AG08395 (cell line): ENCODE measurements at regions not wholly inside any gene's neighbourhood (a gene's known extent, or its start where the extent isn't known, plus 50 kb on each side); places are given as distances from the start of the nearest gene placed in this dataset.

Source experiments
- DNase-seq: peaks from one replicate; pipeline ENCODE4 v3.0.0; 2012; ENCODE audit warnings: mixed read lengths, low spot score

DNA sequence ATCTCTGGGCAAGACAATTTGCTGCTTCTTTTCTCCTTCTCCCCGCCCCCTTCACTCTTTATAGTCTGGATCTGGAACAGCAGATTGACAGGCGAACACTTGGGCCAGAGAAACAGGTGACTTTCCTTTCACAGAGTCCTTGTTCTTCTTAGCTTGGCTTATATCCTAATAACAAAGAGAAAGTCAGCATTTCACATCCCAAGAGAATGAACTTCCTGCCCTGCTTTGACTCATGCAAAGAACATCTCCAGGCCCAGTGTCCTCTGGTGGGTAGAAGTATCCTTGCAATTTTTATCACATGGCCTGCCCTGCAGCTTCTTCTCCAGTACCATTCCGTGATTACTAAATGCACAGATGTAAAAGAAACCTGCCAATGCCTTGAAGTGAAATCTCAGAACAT, 764.4 kb downstream of the ADGRL2 start:
- DNase-seq: peak; percentile 79

DNA sequence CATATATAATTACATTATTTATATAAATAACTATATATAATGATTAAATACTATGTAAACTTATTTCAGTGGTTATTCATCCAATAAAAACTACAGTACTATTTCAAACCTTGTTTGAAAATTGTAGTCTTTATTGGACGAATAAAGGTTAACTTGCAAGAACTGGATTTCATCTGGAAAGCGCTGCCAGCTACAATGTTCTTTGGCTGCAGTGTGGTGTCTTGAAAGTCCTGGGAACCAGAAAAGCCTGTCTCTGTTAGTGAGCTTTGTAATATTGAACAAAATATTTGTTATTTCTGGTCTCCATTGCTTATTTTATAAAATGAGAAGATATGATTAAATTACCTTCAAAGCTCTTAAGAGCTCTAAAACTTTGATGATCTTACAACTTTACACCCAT, 763.6 kb downstream of the ADGRL2 start:
- DNase-seq: no peak

DNA sequence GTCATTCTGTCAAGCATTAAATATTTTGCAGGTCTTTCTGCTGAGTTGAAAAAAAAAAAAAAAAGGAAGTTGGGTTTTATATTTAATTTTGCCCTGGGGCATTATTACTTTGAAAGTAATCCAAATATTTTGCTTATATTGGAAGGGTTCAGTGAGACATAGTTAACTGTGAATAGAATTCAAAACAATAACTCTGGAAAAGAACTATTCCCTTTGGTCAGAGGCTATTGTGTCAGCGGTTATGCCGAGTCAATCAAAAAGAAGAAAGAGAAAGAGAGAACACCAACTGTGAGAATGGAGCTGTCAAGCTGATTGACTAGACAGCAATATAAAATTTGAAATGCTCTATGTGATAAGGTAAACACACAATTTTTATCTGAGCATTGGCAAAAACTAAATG, 761.7 kb downstream of the ADGRL2 start:
- DNase-seq: no peak

DNA sequence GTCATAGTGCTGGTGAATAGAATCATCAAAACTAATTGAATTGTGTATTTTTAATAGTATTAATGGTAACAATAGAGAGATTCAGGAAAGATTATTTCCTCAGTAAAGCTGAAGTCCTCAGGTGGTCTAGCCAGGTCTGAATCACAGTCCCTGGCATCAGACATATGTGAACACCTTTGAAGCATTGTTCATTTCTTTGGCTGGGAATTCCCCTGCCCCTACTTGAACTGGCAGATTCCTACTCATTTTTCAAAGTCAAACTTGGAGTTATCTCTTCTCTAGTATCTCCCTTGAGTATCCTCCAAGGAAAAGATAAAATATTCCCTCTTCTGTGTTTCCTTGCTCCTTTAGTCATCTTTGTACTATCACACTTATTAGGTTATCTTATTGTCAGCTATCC, 759.8 kb downstream of the ADGRL2 start:
- no peak for DNase-seq

DNA sequence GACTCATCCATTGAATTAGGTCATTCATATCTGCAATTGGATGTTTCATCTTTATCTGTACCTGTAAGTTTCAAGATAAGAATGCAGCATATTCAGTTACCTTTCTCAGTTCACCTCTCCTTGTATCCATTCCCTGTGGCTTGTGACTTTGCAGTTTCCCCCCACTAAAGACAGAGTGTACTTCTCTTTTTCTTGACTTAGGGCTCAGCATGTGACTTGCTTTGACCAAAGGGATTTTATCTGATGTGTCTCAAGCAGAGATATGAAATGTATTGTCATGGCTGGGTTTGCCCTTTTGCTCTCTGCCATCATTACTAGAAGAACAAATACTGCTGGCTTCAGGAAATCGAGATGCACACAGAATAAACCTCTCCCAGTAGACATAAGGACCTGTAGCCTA, 754.8 kb downstream of the ADGRL2 start:
- DNase-seq: no peak

DNA sequence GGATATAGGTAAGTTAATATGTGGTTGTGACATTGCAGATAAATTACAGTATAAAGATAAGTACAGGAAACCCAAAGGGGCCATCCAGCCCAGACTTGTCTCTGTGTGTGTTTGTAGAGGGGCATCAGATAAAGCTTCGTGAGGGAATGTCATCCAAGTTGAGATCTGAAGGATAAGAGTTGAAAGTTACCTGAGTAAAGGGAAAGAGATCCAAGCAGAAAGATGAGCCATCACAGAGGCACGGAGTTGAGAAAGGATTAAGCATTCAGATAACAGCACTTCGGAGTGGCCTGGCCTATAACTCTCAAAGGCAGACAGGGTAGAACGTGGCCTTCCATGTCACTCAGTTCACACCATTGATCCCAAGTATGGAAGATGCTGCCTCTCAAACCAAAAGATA, 749.1 kb downstream of the ADGRL2 start:
- no peak for DNase-seq

- DNase-seq: no peak
These were observed 742.0 kb downstream of the ADGRL2 start for GRCh38 chr1:82542766-82543165.

- no peak for DNase-seq
These were observed 741.4 kb downstream of the ADGRL2 start for GRCh38 chr1:82542141-82542540.

GRCh38 chr1:82540006-82540405, 739.3 kb downstream of the ADGRL2 start:
- no peak for DNase-seq

- no peak for DNase-seq
These were observed 738.1 kb downstream of the ADGRL2 start for GRCh38 chr1:82538876-82539275.

GRCh38 chr1:82534996-82535395, 734.3 kb downstream of the ADGRL2 start:
- DNase-seq: no peak

- DNase-seq: no peak
These were observed 724.6 kb downstream of the ADGRL2 start for GRCh38 chr1:82525378-82525777.

DNA sequence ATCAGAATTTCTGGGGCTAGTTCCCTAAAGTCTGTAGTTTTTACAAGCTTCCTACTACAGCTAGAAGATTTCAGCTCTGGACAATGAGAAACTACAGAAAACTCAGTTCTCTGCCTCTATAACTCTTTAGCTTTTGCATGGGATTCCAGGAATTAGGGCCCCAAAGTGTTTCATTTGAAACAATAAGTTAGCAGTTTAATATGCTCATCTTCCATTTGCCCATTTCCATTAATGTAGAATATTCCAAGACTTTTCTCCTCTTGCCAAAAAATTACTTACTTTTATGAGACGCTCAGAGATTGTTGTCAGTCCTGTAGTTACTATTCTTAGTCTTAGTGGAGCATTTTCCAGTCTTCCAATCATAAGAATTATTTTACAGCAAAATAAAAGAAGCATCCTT, 719.9 kb downstream of the ADGRL2 start:
- no peak for DNase-seq

- DNase-seq: peak; percentile 24
These were observed 716.9 kb downstream of the ADGRL2 start for GRCh38 chr1:82517586-82517985.

- no peak for DNase-seq
These were observed 714.9 kb downstream of the ADGRL2 start for GRCh38 chr1:82515650-82516049.

DNA sequence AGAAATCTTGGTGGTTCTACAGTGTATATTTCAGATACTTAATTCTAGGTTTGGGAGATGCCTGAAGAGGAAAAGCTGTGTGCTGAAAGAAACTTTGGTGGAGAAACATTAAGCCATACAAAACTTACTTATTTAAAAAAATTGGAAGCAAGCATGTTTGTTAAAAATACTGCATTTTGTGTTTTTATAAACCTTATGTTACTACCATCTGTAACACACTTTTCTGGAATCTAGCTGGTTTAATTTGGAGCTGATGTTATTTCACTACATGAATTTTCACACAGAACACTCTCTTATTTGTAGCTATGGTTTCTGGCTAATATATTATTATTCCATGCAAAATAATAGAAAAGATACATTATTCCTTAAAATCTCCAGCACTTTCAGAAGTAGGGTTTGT, 710.7 kb downstream of the ADGRL2 start:
- DNase-seq: no peak

GRCh38 chr1:82510431-82510830, 709.7 kb downstream of the ADGRL2 start:
- no peak for DNase-seq

- DNase-seq: no peak
These were observed 706.3 kb downstream of the ADGRL2 start for GRCh38 chr1:82507011-82507410.

GRCh38 chr1:82503822-82504221, 703.1 kb downstream of the ADGRL2 start:
- DNase-seq: no peak

DNA sequence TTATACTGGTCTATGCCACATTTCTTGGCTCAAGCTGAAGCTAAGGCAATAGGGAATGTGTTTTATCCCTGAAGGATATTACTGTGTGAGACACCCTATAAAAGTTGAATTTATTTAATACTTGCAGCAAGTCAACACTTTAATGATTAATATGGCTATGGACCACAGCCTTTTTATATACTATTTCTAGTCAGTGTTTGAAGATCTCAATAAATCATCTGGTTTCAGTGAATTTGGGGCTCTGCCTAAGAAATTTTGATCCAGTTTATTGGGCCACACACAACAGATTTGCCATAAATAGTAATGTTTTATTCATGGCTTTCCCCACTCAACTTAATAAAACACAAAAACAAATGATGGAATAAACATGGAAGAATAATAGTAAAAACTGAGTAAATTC, 698.3 kb downstream of the ADGRL2 start:
- DNase-seq: no peak

- DNase-seq: no peak
These were observed 693.4 kb downstream of the ADGRL2 start for GRCh38 chr1:82494117-82494516.

GRCh38 chr1:82492159-82492558, 691.4 kb downstream of the ADGRL2 start:
- DNase-seq: no peak

GRCh38 chr1:82491301-82492048, 690.7 kb downstream of the ADGRL2 start:
- peak; percentile 14 for DNase-seq

DNA sequence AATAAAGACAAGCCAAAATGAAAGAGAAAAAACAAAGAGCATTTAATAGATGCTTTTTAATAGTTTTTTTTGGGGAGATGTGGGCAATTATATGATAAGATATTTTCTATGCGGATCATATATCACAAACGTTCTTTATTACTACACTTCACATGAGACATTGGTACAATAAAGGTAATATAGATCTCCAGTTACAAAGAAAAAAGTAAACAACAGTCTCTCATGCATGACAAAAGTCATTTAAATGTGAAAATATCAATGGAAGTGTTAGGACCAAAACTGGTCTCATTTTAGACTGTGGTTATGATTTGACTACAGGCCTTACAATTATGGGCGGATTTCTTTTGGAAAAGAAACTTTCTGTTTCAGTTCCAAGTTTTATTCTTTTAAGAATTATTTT, 687.0 kb downstream of the ADGRL2 start:
- DNase-seq: no peak
